IMR-90 (cell line): ENCODE measurements at regions not wholly inside any gene's neighbourhood (a gene's known extent, or its start where the extent isn't known, plus 50 kb on each side); places are given as distances from the start of the nearest gene placed in this dataset.

Experiments used
- ATAC-seq: fragments of 200-7000 bp; cut with Tn5 transposase; 2 replicates; pipeline ENCODE4 v1.9.1; 2020; ENCODE audit warnings: low read depth, mild to moderate bottlenecking, moderate library complexity
- BruUV-seq: library from RNA; stranded (reverse); fragments of 400-500 nt; replicated peaks from 2 replicates; lab custom pipeline; 2021; lab: Mats Ljungman, UMichigan
- CTCF ChIA-PET: fragments of 300-600 bp; formaldehyde crosslinking; extraction: SDS; loops from one replicate; lab custom pipeline; 2021; ENCODE audit warnings: antibody characterized with exemption; lab: Yijun Ruan, JAX
- POLR2A ChIA-PET: fragments of 300-600 bp; sonication (Branson Sonifier 250); formaldehyde crosslinking; loops from one replicate; lab custom pipeline; 2022; ENCODE audit warnings: antibody characterized with exemption; ENCODE audit not compliant: unreplicated experiment; lab: Charles Lee
- DNase-seq: peaks from one replicate; pipeline ENCODE4 v3.0.0; 2013
- H2AFZ ChIP-seq: replicated peaks from 2 replicates; pipeline ENCODE3; 2013; ENCODE audit warnings: low read length, mild to moderate bottlenecking; ENCODE audit not compliant: poor library complexity
- H2AK5ac ChIP-seq: 2 replicates; pipeline ENCODE4 v1.6.1; 2013; ENCODE audit warnings: low read depth, low read length, inconsistent platforms
- H2AK9ac ChIP-seq: replicated peaks from 2 replicates; pipeline ENCODE3; 2013; ENCODE audit warnings: mild to moderate bottlenecking, low read depth, low read length, moderate library complexity; ENCODE audit not compliant: poor library complexity
- H2BK120ac ChIP-seq: 2 replicates; pipeline ENCODE4 v1.6.1; 2013; ENCODE audit warnings: low read depth, low read length, inconsistent platforms
- H2BK15ac ChIP-seq: 3 replicates; pipeline ENCODE4 v1.6.1; 2013; ENCODE audit warnings: low read depth, low read length, inconsistent platforms
- H2BK20ac ChIP-seq: 2 replicates; pipeline ENCODE4 v1.6.1; 2013; ENCODE audit warnings: low read depth, mild to moderate bottlenecking, inconsistent platforms, low read length, moderate library complexity
- H2BK5ac ChIP-seq: 2 replicates; pipeline ENCODE4 v1.6.1; 2013; ENCODE audit warnings: mild to moderate bottlenecking, low read depth, low read length, inconsistent platforms; ENCODE audit not compliant: poor library complexity, severe bottlenecking
- H3K14ac ChIP-seq: replicated peaks from 2 replicates; pipeline ENCODE4 v1.6.1; 2013; ENCODE audit warnings: low read depth, low read length, inconsistent platforms
- H3K18ac ChIP-seq: 2 replicates; pipeline ENCODE4 v1.6.1; 2013; ENCODE audit warnings: low read depth, low read length, control low read depth
- H3K23ac ChIP-seq: 2 replicates; pipeline ENCODE4 v1.6.1; 2013; ENCODE audit warnings: low read depth, low read length, inconsistent platforms
- H3K27ac ChIP-seq: 2 replicates; pipeline ENCODE4 v1.5.1; 2013; ENCODE audit warnings: mild to moderate bottlenecking, control low read depth, low read length; ENCODE audit not compliant: insufficient read depth
- H3K27me3 ChIP-seq: 2 replicates; pipeline ENCODE4 v1.6.1; 2013; ENCODE audit warnings: low read length; ENCODE audit not compliant: control insufficient read depth, insufficient read depth
- H3K36me3 ChIP-seq: 2 replicates; pipeline ENCODE4 v1.6.1; 2013; ENCODE audit warnings: low read length, mixed read lengths; ENCODE audit not compliant: control insufficient read depth, insufficient read depth
- H3K4ac ChIP-seq: 2 replicates; pipeline ENCODE4 v1.6.1; 2013; ENCODE audit warnings: low read depth, low read length, inconsistent platforms
- H3K4me1 ChIP-seq: 2 replicates; pipeline ENCODE4 v1.6.1; 2013; ENCODE audit warnings: low read length, mixed read lengths; ENCODE audit not compliant: control insufficient read depth, insufficient read depth
- H3K4me2 ChIP-seq: 2 replicates; pipeline ENCODE4 v1.6.1; 2013; ENCODE audit warnings: low read depth, mild to moderate bottlenecking, control low read depth, low read length, moderate library complexity
- H3K4me3 ChIP-seq: 2 replicates; pipeline ENCODE4 v1.5.1; 2013; ENCODE audit warnings: low read depth, mild to moderate bottlenecking, control low read depth, low read length, moderate library complexity; ENCODE audit not compliant: insufficient read depth
- H3K56ac ChIP-seq: 2 replicates; pipeline ENCODE4 v1.6.1; 2013; ENCODE audit warnings: low read length, inconsistent platforms; ENCODE audit not compliant: insufficient read depth; ENCODE audit errors: extremely low read depth
- H3K79me1 ChIP-seq, 2 experiments: 2 replicates each; pipeline ENCODE4 v1.6.1; 2013; ENCODE audit warnings: low read length in 2 of 2, inconsistent platforms in 1 of 2, low read depth in 1 of 2
- H3K9ac ChIP-seq: 2 replicates; pipeline ENCODE4 v1.6.1; 2013; ENCODE audit warnings: low read depth, low read length, control low read depth
- H3K9me1 ChIP-seq: 2 replicates; pipeline ENCODE4 v1.6.1; 2013; ENCODE audit warnings: low read length, inconsistent platforms; ENCODE audit not compliant: insufficient read depth
- H3K9me3 ChIP-seq: 2 replicates; pipeline ENCODE4 v1.6.1; 2013; ENCODE audit warnings: low read length; ENCODE audit not compliant: control insufficient read depth, insufficient read depth
- H4K20me1 ChIP-seq: 2 replicates; pipeline ENCODE4 v1.6.1; 2013; ENCODE audit warnings: low read length, inconsistent platforms; ENCODE audit not compliant: insufficient read depth
- H4K5ac ChIP-seq: 2 replicates; pipeline ENCODE4 v1.6.1; 2013; ENCODE audit warnings: mild to moderate bottlenecking, low read depth, low read length, control low read depth
- H4K8ac ChIP-seq, 2 experiments: 2 replicates each; pipeline ENCODE4 v1.6.1; 2013; ENCODE audit warnings: low read depth in 2 of 2, low read length in 2 of 2, control low read depth in 1 of 2, inconsistent platforms in 1 of 2
- H4K91ac ChIP-seq: 2 replicates; pipeline ENCODE4 v1.6.1; 2013; ENCODE audit warnings: low read depth, low read length, inconsistent platforms; ENCODE audit not compliant: insufficient read depth
- BHLHE40 ChIP-seq: fragments of 150-350 bp; IDR thresholded peaks from 2 replicates; pipeline ENCODE4 v1.6.1; 2016; ENCODE audit warnings: mild to moderate bottlenecking, low read depth, low read length
- CEBPB ChIP-seq: IDR thresholded peaks from 2 replicates; pipeline ENCODE4 v1.6.1; 2012; ENCODE audit warnings: low read depth, low read length, improper control_type of control experiment
- CHD1 ChIP-seq: IDR thresholded peaks from 2 replicates; pipeline ENCODE4 v1.6.1; 2012; ENCODE audit warnings: low read depth, low read length, improper control_type of control experiment
- CTCF ChIP-seq: conservative IDR thresholded peaks from 2 replicates; pipeline ENCODE4 v1.5.1; 2012; ENCODE audit warnings: mild to moderate bottlenecking, low read depth, low read length, improper control_type of control experiment
- ELK1 ChIP-seq: fragments of 150-350 bp; IDR thresholded peaks from 2 replicates; pipeline ENCODE4 v1.6.1; 2016; ENCODE audit warnings: low read depth, mild to moderate bottlenecking, low read length, moderate library complexity, borderline replicate concordance
- FOS ChIP-seq: fragments of 150-350 bp; IDR thresholded peaks from 2 replicates; pipeline ENCODE4 v1.6.1; 2016; ENCODE audit warnings: low read depth, low read length
- MAFK ChIP-seq: IDR thresholded peaks from 2 replicates; pipeline ENCODE4 v1.6.1; 2012; ENCODE audit warnings: low read depth, low read length, improper control_type of control experiment
- MAZ ChIP-seq: IDR thresholded peaks from 2 replicates; pipeline ENCODE4 v1.6.1; 2012; ENCODE audit warnings: low read depth, mild to moderate bottlenecking, low read length, improper control_type of control experiment, moderate library complexity, borderline replicate concordance
- MXI1 ChIP-seq: IDR thresholded peaks from 2 replicates; pipeline ENCODE4 v1.6.1; 2012; ENCODE audit warnings: low read depth, mild to moderate bottlenecking, low read length, moderate library complexity, borderline replicate concordance
- NFE2L2 ChIP-seq: fragments of 150-350 bp; IDR thresholded peaks from 2 replicates; pipeline ENCODE4 v1.6.1; 2016; ENCODE audit warnings: low read depth, mild to moderate bottlenecking, low read length
- POLR2A ChIP-seq: IDR thresholded peaks from 2 replicates; pipeline ENCODE4 v1.6.1; 2012; ENCODE audit warnings: mild to moderate bottlenecking, low read depth, low read length
- RAD21 ChIP-seq: IDR thresholded peaks from 2 replicates; pipeline ENCODE4 v1.6.1; 2012; ENCODE audit warnings: low read length, improper control_type of control experiment
- RCOR1 ChIP-seq: IDR thresholded peaks from 2 replicates; pipeline ENCODE4 v1.6.1; 2012; ENCODE audit warnings: mild to moderate bottlenecking, low read length, improper control_type of control experiment; ENCODE audit not compliant: insufficient replicate concordance
- RFX5 ChIP-seq: IDR thresholded peaks from 2 replicates; pipeline ENCODE4 v1.8.0; 2012; ENCODE audit warnings: low read depth, mild to moderate bottlenecking, low read length, moderate library complexity
- SMC3 ChIP-seq: fragments of 150-350 bp; IDR thresholded peaks from 2 replicates; pipeline ENCODE4 v1.6.1; 2016; ENCODE audit warnings: low read depth, mild to moderate bottlenecking, antibody characterized with exemption, low read length, moderate library complexity
- USF2 ChIP-seq: fragments of 150-350 bp; IDR thresholded peaks from 2 replicates; pipeline ENCODE4 v1.6.1; 2017; ENCODE audit warnings: mild to moderate bottlenecking, antibody characterized with exemption, low read length, low read depth
- WGBS, 2 experiments: methylation state at CpG; one replicate each; pipeline versions ENCODE4 v1.1.5 to v1.1.7; 2013; ENCODE audit warnings: missing lambda C conversion rate in 2 of 2; ENCODE audit not compliant: insufficient read length in 1 of 2; ENCODE audit errors: extremely low coverage in 2 of 2; 5-methylcytosine and 5-hydroxymethylcytosine counted together
- dilution Hi-C: fragments of 300-500 bp; cut with HindIII; formaldehyde crosslinking; loops from one replicate; pipeline ENCODE4 v1.14.3; 2018; ENCODE audit warnings: low sequenced_read_pairs; ENCODE audit not compliant: unreplicated experiment
- in situ Hi-C: fragments of 300-500 bp; cut with MboI; formaldehyde crosslinking; loops from 3 replicates; pipeline ENCODE4 v1.14.3; 2019; ENCODE audit warnings: low sequenced_read_pairs, inconsistent platforms, mixed read lengths
- intact Hi-C: fragments of 100-400 bp; cut with micrococcal nuclease; formaldehyde crosslinking; loops from 2 replicates; pipeline ENCODE4 v1.10.0; 2022

- peaks cover 4% of the 10 kb centered on the region; the same call in 1 of the 2 replicates for H3K4me1 ChIP-seq
- no peaks in the 10 kb centered on the region for H3K79me1 ChIP-seq
- H3K9me3 ChIP-seq, result no peaks in the 10 kb centered on the region
- DNase-seq (no peak), ATAC-seq (no peak)
- POLR2A ChIA-PET, result no interaction called here
- no peak overlapping the region for H3K18ac ChIP-seq
- H4K5ac ChIP-seq, result no peak overlapping the region
- intact Hi-C loops, result no loop called here
- H3K27ac ChIP-seq, result no peak overlapping the region
- H4K20me1 ChIP-seq, result no peaks in the 10 kb centered on the region
- H3K23ac ChIP-seq, result no peak overlapping the region
- H3K14ac ChIP-seq, result no peak overlapping the region
- H3K9me1 ChIP-seq, result peaks cover 4% of the 10 kb centered on the region; the same call in 1 of the 2 replicates
- no peak overlapping the region for H2BK5ac ChIP-seq
- H3K36me3 ChIP-seq, result no peaks in the 10 kb centered on the region
- no peak overlapping the region for H2BK20ac ChIP-seq
- no peak overlapping the region for H2AK9ac ChIP-seq
- no CpG with 5 or more reads among the region's 1 CpG for WGBS, 2 experiments
- H4K91ac ChIP-seq, result no peak overlapping the region
- H3K4me3 ChIP-seq, result no peak overlapping the region
- H3K9ac ChIP-seq, result no peak overlapping the region
- no peak overlapping the region for H2BK120ac ChIP-seq
- H3K27me3 ChIP-seq, result no peaks in the 10 kb centered on the region; the same call in 1 of the 2 replicates
- no peak overlapping the region for H2BK15ac ChIP-seq
- no peak overlapping the region for H3K4ac ChIP-seq
- dilution Hi-C loops, result no loop called here
- no peak overlapping the region for H2AK5ac ChIP-seq
- no peak overlapping the region for H3K56ac ChIP-seq
- no TSS peak for BruUV-seq
- TF ChIP-seq ELK1 (no peak), CTCF (no peak), RFX5 (no peak), MAZ (no peak), POLR2A (no peak), CEBPB (no peak), SMC3 (no peak), USF2 (no peak), FOS (no peak), RAD21 (no peak), MXI1 (no peak), BHLHE40 (no peak), RCOR1 (no peak), MAFK (no peak), CHD1 (no peak), NFE2L2 (no peak)
- no peak overlapping the region for H4K8ac ChIP-seq
- CTCF ChIA-PET, result no interaction called here
- in situ Hi-C loops, result no loop called here
- H3K4me2 ChIP-seq, result no peak overlapping the region
- H2AFZ ChIP-seq, result no peak overlapping the region
Observed at GRCh38 chr4:152110780-152111179, 350.0 kb upstream of the GATB start.
